ENCODE measurements at regions not wholly inside any gene's neighbourhood (a gene's known extent, or its start where the extent isn't known, plus 50 kb on each side); places are given as distances from the start of the nearest gene placed in this dataset.

DNA sequence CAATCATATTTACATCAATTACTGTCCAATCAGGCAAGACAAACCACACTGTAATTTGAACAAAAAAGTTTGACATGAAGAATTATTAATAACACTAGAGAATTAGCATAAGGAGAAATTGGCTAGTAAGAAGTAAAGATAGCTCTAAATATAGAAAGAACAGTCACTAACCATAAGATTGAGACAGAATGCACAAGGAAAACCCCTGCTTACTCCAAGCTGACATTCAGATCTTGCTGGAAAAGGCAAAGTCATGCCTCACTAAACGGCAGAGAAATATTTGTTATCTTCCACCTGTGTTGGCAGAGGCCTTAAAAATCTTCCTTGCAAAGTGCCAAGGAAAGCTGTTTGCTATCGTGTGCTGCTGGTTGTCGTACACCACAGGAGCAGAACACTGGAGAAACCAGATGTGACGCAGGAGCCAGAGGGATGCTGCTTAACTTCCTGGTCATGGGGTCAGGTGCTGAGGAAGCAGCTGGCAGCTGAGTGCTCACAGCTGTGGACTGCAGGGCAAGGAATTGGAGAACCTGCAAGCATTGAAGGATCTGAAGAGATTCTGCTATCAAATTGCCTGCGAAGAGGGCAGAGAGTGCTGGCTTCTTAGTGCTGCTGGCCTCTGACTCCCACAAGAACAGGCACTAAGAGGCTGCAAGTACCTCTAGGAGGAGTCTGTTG lies 1323.3 kb downstream of the LRFN5 start:
- no peak overlapping the region for H3K4me3 Mint-ChIP-seq
- no peak overlapping the region for H3K27ac Mint-ChIP-seq
- H3K4me1 Mint-ChIP-seq: no peaks in the 10 kb centered on the region

GRCh38 chr14:42927313-42927712 lies 1320.6 kb downstream of the LRFN5 start:
- no peak overlapping the region for H3K4me3 Mint-ChIP-seq
- no peak for DNase-seq
- no peaks in the 10 kb centered on the region for H3K27me3 Mint-ChIP-seq
- intact Hi-C loops (cut with micrococcal nuclease): no loop called here
- H3K27ac Mint-ChIP-seq: no peak overlapping the region
- H3K36me3 Mint-ChIP-seq (ENCODE audit: low read depth): no peaks in the 10 kb centered on the region
- H3K4me1 Mint-ChIP-seq: no peaks in the 10 kb centered on the region
- H3K9me3 Mint-ChIP-seq: peaks cover 12% of the 10 kb centered on the region

More for the DNA sequence above, 1323.3 kb downstream of the LRFN5 start:
- Mint-ChIP-seq H3K36me3 (ENCODE audit: low read depth) (no peaks in the 10 kb centered on the region), H3K27me3 (no peaks in the 10 kb centered on the region), H3K9me3 (peaks cover 9% of the 10 kb centered on the region)
- no peak for DNase-seq
- intact Hi-C loops (cut with micrococcal nuclease): no loop called here

GRCh38 chr14:42921901-42922300 lies 1315.2 kb downstream of the LRFN5 start:
- Mint-ChIP-seq H3K27ac (no peak overlapping the region), H3K4me1 (no peaks in the 10 kb centered on the region), H3K4me3 (no peak overlapping the region), H3K36me3 (ENCODE audit: low read depth) (no peaks in the 10 kb centered on the region), H3K9me3 (peaks cover 6% of the 10 kb centered on the region), H3K27me3 (no peaks in the 10 kb centered on the region)
- no peak for DNase-seq
- intact Hi-C loops (cut with micrococcal nuclease): no loop called here

GRCh38 chr14:42918615-42919014 lies 1311.9 kb downstream of the LRFN5 start:
- H3K9me3 Mint-ChIP-seq: peaks cover 20% of the 10 kb centered on the region
- no peak overlapping the region for H3K4me3 Mint-ChIP-seq
- H3K36me3 Mint-ChIP-seq (ENCODE audit: low read depth): no peaks in the 10 kb centered on the region

DNA sequence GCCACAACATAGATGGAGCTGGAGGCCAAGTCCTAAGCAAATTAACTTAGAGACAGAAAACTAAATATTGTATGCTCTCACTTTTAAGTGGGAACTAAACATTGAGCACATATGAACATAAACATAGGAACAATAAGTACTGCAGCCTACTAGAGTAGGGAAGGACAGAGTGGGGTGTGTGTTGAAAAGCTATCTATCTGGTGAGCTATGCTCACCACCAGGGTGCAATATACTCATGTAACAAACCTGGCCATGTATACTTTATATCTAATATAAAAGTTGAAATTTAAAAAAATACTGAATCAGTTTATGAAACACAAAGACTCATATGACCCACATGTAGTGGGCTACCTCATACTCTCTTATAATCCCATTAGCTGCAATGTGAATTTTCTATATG lies 1305.0 kb downstream of the LRFN5 start:
- Mint-ChIP-seq H3K9me3 (peaks cover 21% of the 10 kb centered on the region), H3K36me3 (ENCODE audit: low read depth) (no peaks in the 10 kb centered on the region), H3K27ac (no peak overlapping the region), H3K27me3 (no peaks in the 10 kb centered on the region), H3K4me3 (no peak overlapping the region), H3K4me1 (no peaks in the 10 kb centered on the region)
- DNase-seq: no peak
- intact Hi-C loops (cut with micrococcal nuclease): no loop called here

More at GRCh38 chr14:42918615-42919014, 1311.9 kb downstream of the LRFN5 start:
- Mint-ChIP-seq H3K27ac (no peak overlapping the region), H3K4me1 (no peaks in the 10 kb centered on the region), H3K27me3 (no peaks in the 10 kb centered on the region)
- intact Hi-C loops (cut with micrococcal nuclease): no loop called here
- DNase-seq: no peak

- intact Hi-C loops (cut with micrococcal nuclease): no loop called here
- DNase-seq: no peak
- no peak overlapping the region for H3K27ac Mint-ChIP-seq
- H3K4me3 Mint-ChIP-seq: no peak overlapping the region
- no peaks in the 10 kb centered on the region for H3K27me3 Mint-ChIP-seq
- peaks cover 13% of the 10 kb centered on the region for H3K9me3 Mint-ChIP-seq
- H3K4me1 Mint-ChIP-seq: no peaks in the 10 kb centered on the region
- H3K36me3 Mint-ChIP-seq (ENCODE audit: low read depth): no peaks in the 10 kb centered on the region
These were observed 1303.0 kb downstream of the LRFN5 start for GRCh38 chr14:42909659-42910058.

- H3K9me3 Mint-ChIP-seq: peaks cover 16% of the 10 kb centered on the region
- H3K4me3 Mint-ChIP-seq: no peak overlapping the region
- no peaks in the 10 kb centered on the region for H3K27me3 Mint-ChIP-seq
- H3K27ac Mint-ChIP-seq: no peak overlapping the region
- no peak for DNase-seq
- intact Hi-C loops (cut with micrococcal nuclease): no loop called here
- H3K36me3 Mint-ChIP-seq (ENCODE audit: low read depth): no peaks in the 10 kb centered on the region
- no peaks in the 10 kb centered on the region for H3K4me1 Mint-ChIP-seq
These were observed 1286.5 kb downstream of the LRFN5 start for GRCh38 chr14:42893183-42893582.

DNA sequence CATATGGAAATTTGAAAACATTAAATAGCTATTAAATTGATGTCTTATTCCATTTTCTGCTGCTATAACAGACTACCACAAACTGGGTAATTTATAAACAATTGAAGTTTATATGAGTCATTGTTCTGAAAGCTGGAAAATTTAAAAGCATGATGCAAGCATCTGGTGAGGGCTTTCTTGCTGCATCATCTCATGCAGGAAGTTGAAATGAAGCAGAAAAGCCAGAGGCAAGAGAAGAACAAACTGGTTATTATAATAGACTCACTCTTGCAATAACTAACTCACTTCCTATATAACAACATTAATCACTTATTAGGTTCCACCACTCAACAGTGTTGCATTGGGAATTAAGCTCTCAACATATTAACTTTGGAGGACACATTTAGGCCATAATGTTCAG lies 1277.4 kb downstream of the LRFN5 start:
- intact Hi-C loops (cut with micrococcal nuclease): no loop called here
- no peak overlapping the region for H3K4me3 Mint-ChIP-seq
- H3K27ac Mint-ChIP-seq: no peak overlapping the region
- H3K4me1 Mint-ChIP-seq: no peaks in the 10 kb centered on the region
- DNase-seq: no peak
- no peaks in the 10 kb centered on the region for H3K36me3 Mint-ChIP-seq (ENCODE audit: low read depth)
- H3K27me3 Mint-ChIP-seq: no peaks in the 10 kb centered on the region
- H3K9me3 Mint-ChIP-seq: peaks cover 12% of the 10 kb centered on the region

DNA sequence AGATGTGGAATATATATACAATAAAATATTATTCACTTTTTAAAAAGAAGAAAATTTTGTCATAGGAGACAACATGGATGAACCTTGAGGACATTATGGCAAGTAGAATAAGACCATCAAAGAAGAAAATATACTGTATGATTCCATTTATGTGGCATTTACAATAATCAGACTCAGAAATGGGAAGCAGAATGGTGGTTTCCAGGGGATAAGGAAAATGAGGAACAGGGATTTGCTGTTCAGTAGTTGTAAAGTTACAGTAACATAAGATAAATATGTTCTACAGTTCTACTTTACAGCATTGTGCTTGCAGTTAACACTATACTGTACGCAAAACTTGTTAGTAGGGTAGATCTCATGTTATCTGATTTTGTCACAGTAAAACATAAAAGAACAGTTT lies 1271.0 kb downstream of the LRFN5 start:
- intact Hi-C loops (cut with micrococcal nuclease): no loop called here
- Mint-ChIP-seq H3K4me3 (no peak overlapping the region), H3K27me3 (no peaks in the 10 kb centered on the region), H3K36me3 (ENCODE audit: low read depth) (no peaks in the 10 kb centered on the region), H3K4me1 (no peaks in the 10 kb centered on the region), H3K27ac (no peak overlapping the region), H3K9me3 (peaks cover 10% of the 10 kb centered on the region)
- no peak for DNase-seq

GRCh38 chr14:42872786-42873185 lies 1266.1 kb downstream of the LRFN5 start:
- Mint-ChIP-seq H3K27me3 (no peaks in the 10 kb centered on the region), H3K9me3 (no peaks in the 10 kb centered on the region), H3K27ac (no peak overlapping the region), H3K4me3 (no peak overlapping the region), H3K36me3 (ENCODE audit: low read depth) (no peaks in the 10 kb centered on the region), H3K4me1 (no peaks in the 10 kb centered on the region)
- no peak for DNase-seq
- intact Hi-C loops (cut with micrococcal nuclease): no loop called here

- Mint-ChIP-seq H3K4me1 (no peaks in the 10 kb centered on the region), H3K9me3 (no peaks in the 10 kb centered on the region), H3K4me3 (no peak overlapping the region), H3K36me3 (ENCODE audit: low read depth) (no peaks in the 10 kb centered on the region), H3K27me3 (no peaks in the 10 kb centered on the region), H3K27ac (no peak overlapping the region)
- intact Hi-C loops (cut with micrococcal nuclease): no loop called here
- DNase-seq: no peak
These were observed 1263.0 kb downstream of the LRFN5 start for GRCh38 chr14:42869681-42870080.

DNA sequence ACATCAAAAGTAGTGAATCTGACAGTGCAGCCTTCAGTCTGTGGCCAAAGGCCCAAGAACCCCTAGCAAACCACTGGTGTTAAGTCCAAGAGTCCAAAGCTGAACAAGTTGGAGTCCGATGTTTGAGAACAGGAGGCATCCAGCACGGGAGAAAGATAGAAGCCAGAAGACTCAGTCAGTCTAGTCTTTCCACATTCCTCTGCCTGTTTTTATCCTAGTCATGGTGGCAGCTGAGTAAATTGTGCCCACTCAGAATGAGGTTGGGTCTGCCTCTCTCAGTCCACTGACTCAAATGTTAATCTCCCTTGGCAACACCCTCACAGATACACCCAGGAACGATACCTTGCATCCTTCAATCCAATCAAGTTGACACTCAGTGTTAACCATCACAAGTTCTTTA lies 1255.4 kb downstream of the LRFN5 start:
- H3K4me1 Mint-ChIP-seq: no peaks in the 10 kb centered on the region
- no peak overlapping the region for H3K27ac Mint-ChIP-seq
- no peaks in the 10 kb centered on the region for H3K36me3 Mint-ChIP-seq (ENCODE audit: low read depth)
- DNase-seq: no peak
- no peaks in the 10 kb centered on the region for H3K27me3 Mint-ChIP-seq
- peaks cover 3% of the 10 kb centered on the region for H3K9me3 Mint-ChIP-seq
- intact Hi-C loops (cut with micrococcal nuclease): no loop called here
- H3K4me3 Mint-ChIP-seq: no peak overlapping the region

- H3K4me1 Mint-ChIP-seq: no peaks in the 10 kb centered on the region
- intact Hi-C loops (cut with micrococcal nuclease): no loop called here
- H3K36me3 Mint-ChIP-seq (ENCODE audit: low read depth): no peaks in the 10 kb centered on the region
- no peak overlapping the region for H3K27ac Mint-ChIP-seq
- H3K27me3 Mint-ChIP-seq: no peaks in the 10 kb centered on the region
- DNase-seq: no peak
- H3K4me3 Mint-ChIP-seq: no peak overlapping the region
- peaks cover 3% of the 10 kb centered on the region for H3K9me3 Mint-ChIP-seq
These were observed 1253.7 kb downstream of the LRFN5 start for GRCh38 chr14:42860371-42860770.

DNA sequence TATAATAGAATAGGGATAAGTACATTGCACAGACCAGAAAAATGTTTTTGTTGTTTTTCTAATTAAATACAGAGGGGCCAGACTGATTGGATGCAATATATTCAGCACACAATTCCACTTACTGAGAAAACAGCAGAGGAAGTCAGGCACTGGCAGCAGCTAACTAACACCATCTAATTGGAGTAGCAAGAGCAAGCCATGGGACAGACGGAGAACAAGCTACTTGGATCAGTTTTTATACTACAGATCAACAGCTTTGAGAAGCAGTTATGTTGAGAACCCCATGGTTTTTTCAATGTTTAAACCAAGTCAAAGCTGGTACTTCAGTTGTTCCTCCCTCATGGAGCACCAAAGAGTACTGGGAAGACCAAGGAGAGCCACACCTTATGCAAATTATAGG lies 1249.4 kb downstream of the LRFN5 start:
- intact Hi-C loops (cut with micrococcal nuclease): no loop called here
- Mint-ChIP-seq H3K9me3 (peaks cover 3% of the 10 kb centered on the region), H3K27me3 (no peaks in the 10 kb centered on the region), H3K36me3 (ENCODE audit: low read depth) (no peaks in the 10 kb centered on the region), H3K27ac (no peak overlapping the region), H3K4me3 (no peak overlapping the region), H3K4me1 (no peaks in the 10 kb centered on the region)
- no peak for DNase-seq

DNA sequence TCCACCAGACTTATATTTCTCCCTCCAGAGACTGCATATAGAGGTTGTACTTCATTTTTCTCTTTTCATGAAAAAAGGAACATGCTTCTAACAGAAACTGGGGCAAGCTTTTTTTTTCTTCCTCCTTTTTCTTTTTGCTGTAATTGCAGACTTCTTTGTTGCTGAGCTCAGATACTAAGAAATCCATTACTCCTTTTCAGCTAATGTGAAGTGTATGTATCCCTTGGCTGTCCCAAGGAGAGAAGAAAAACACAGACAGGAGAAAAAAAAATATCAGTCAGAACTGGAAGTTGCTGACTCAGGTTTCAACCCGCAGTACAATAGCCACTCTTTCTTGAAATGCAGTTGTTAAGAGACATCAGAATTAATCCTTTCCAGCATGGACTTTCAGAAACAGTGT lies 1248.4 kb downstream of the LRFN5 start:
- no peaks in the 10 kb centered on the region for H3K27me3 Mint-ChIP-seq
- H3K4me3 Mint-ChIP-seq: no peak overlapping the region
- intact Hi-C loops (cut with micrococcal nuclease): no loop called here
- H3K27ac Mint-ChIP-seq: no peak overlapping the region
- no peaks in the 10 kb centered on the region for H3K36me3 Mint-ChIP-seq (ENCODE audit: low read depth)
- no peak for DNase-seq
- H3K9me3 Mint-ChIP-seq: peaks cover 3% of the 10 kb centered on the region
- no peaks in the 10 kb centered on the region for H3K4me1 Mint-ChIP-seq
